Frontal cortex (tissue), 3 donors: ENCODE measurements at regions not wholly inside any gene's neighbourhood (a gene's known extent, or its start where the extent isn't known, plus 50 kb on each side); places are given as distances from the start of the nearest gene placed in this dataset.

Source experiments
- DNase-seq, 2 donors: peaks; one replicate each; pipeline ENCODE4 v3.0.0; 2012; ENCODE audit warnings: low spot score in 2 of 2
- FAIRE-seq: peaks from 2 replicates; lab custom pipeline; 2012; peaks lifted over from hg19 to GRCh38; lab: Jason Lieb, UNC
- donor health status: control.
- donor health status: control.
- donor health status: control.

- no peak for FAIRE-seq
- no peak for DNase-seq
These were observed 235.6 kb downstream of the ICOS start for GRCh38 chr2:204172145-204172600.

GRCh38 chr2:204174034-204174433, 237.5 kb downstream of the ICOS start:
- DNase-seq (no peak), FAIRE-seq (no peak)

GRCh38 chr2:204175552-204176271, 239.1 kb downstream of the ICOS start:
- FAIRE-seq (no peak), DNase-seq (no peak)

GRCh38 chr2:204176306-204176705, 239.7 kb downstream of the ICOS start:
- DNase-seq (no peak), FAIRE-seq (no peak)

GRCh38 chr2:204177251-204177976, 240.9 kb downstream of the ICOS start:
- FAIRE-seq = no peak
- no peak for DNase-seq

- FAIRE-seq (no peak), DNase-seq (no peak)
These were observed 241.5 kb downstream of the ICOS start for GRCh38 chr2:204177977-204178522.

- no peak for DNase-seq
- FAIRE-seq = no peak
These were observed 244.1 kb downstream of the ICOS start for GRCh38 chr2:204180649-204181048.

- DNase-seq (no peak), FAIRE-seq (no peak)
These were observed 247.0 kb downstream of the ICOS start for GRCh38 chr2:204183608-204184007.

GRCh38 chr2:204184226-204184625, 247.7 kb downstream of the ICOS start:
- DNase-seq = no peak
- no peak for FAIRE-seq

GRCh38 chr2:204187229-204188083, 250.9 kb downstream of the ICOS start:
- no peak for FAIRE-seq
- no peak for DNase-seq

- DNase-seq (no peak), FAIRE-seq (no peak)
These were observed 255.0 kb downstream of the ICOS start for GRCh38 chr2:204191574-204191973.

- DNase-seq = no peak
- FAIRE-seq = no peak
These were observed 258.9 kb downstream of the ICOS start for GRCh38 chr2:204195498-204195897.

- FAIRE-seq = no peak
These were observed 260.9 kb downstream of the ICOS start for GRCh38 chr2:204197336-204198005.

GRCh38 chr2:204199357-204199756, 262.8 kb downstream of the ICOS start:
- DNase-seq (no peak), FAIRE-seq (no peak)

More at GRCh38 chr2:204197336-204198005, 260.9 kb downstream of the ICOS start:
- DNase-seq = no peak

- no peak for FAIRE-seq
- DNase-seq = no peak
These were observed 264.9 kb downstream of the ICOS start for GRCh38 chr2:204201507-204201906.

GRCh38 chr2:204202253-204202652, 265.7 kb downstream of the ICOS start:
- DNase-seq (no peak), FAIRE-seq (no peak)

- FAIRE-seq = no peak
- DNase-seq = no peak
These were observed 267.1 kb downstream of the ICOS start for GRCh38 chr2:204203704-204204103.

- FAIRE-seq = no peak
- DNase-seq = no peak
These were observed 268.5 kb downstream of the ICOS start for GRCh38 chr2:204205082-204205481.

GRCh38 chr2:204205538-204205937, 269.0 kb downstream of the ICOS start:
- DNase-seq (no peak), FAIRE-seq (no peak)

- FAIRE-seq (no peak), DNase-seq (no peak)
These were observed 271.3 kb downstream of the ICOS start for GRCh38 chr2:204207866-204208265.
